Lower leg skin (tissue), 4 donors: ENCODE measurements at regions not wholly inside any gene's neighbourhood (a gene's known extent, or its start where the extent isn't known, plus 50 kb on each side); places are given as distances from the start of the nearest gene placed in this dataset.

ENCODE experiments used
- DNase-seq, 2 donors: peaks; one replicate each; pipeline ENCODE4 v3.0.0-alpha.2; 2019; ENCODE audit warnings: low spot score in 2 of 2
- H3K4me3 ChIP-seq: fragments of 200-600 bp; sonication (generic); 2 replicates; pipeline ENCODE4 v1.5.1; 2017; ENCODE audit warnings: mild to moderate bottlenecking, low read depth; ENCODE audit not compliant: poor library complexity, severe bottlenecking
- CTCF ChIP-seq, 3 donors: fragments of 450-650 bp; IDR thresholded peaks; one replicate each; pipeline ENCODE4 v1.5.1; 2016; ENCODE audit warnings: antibody characterized with exemption in 3 of 3, mild to moderate bottlenecking in 3 of 3, moderate library complexity in 2 of 3
- POLR2A ChIP-seq, 2 donors: fragments of 450-650 bp; IDR thresholded peaks; one replicate each; pipeline ENCODE4 v1.6.1; 2016 to 2017; ENCODE audit warnings: antibody characterized with exemption in 2 of 2, mild to moderate bottlenecking in 1 of 2, moderate library complexity in 1 of 2
- WGBS, 2 donors: methylation state at CpG; one replicate each; pipeline ENCODE4 v1.1.5; 2018; 5-methylcytosine and 5-hydroxymethylcytosine counted together
- intact Hi-C: fragments of 100-400 bp; cut with DNase I; formaldehyde crosslinking; loops from one replicate; pipeline ENCODE4 v1.15.0; 2023; ENCODE audit warnings: low total_unique reads

- WGBS, 2 donors = 74 to 80% methylated on average over 3 of the region's 3 CpGs
- no peak for DNase-seq
- intact Hi-C loops = no loop called here
- TF ChIP-seq POLR2A (IDR thresholded peaks at IDR 0.05) = no peak
- TF ChIP-seq CTCF (IDR thresholded peaks at IDR 0.05) = no peak
- no peak overlapping the region for H3K4me3 ChIP-seq
Measured at GRCh38 chr17:69954241-69954925, 120.6 kb upstream of the KCNJ16 start.

- WGBS, 2 donors = 88 to 96% methylated on average over 3 of the region's 3 CpGs
- no peak for DNase-seq
- intact Hi-C loops = no loop called here
- TF ChIP-seq POLR2A (IDR thresholded peaks at IDR 0.05) (no peak), CTCF (IDR thresholded peaks at IDR 0.05) (no peak)
- no peak overlapping the region for H3K4me3 ChIP-seq
Measured at GRCh38 chr17:69958063-69958462, 117.0 kb upstream of the KCNJ16 start.

GRCh38 chr17:69959283-69959682 is 115.7 kb upstream of the KCNJ16 start:
- TF ChIP-seq CTCF (IDR thresholded peaks at IDR 0.05) (no peak), POLR2A (IDR thresholded peaks at IDR 0.05) (no peak)
- no peak overlapping the region for H3K4me3 ChIP-seq
- no peak for DNase-seq
- intact Hi-C loops = no loop called here

- intact Hi-C loops = no loop called here
- no peak overlapping the region for H3K4me3 ChIP-seq
- no peak for TF ChIP-seq POLR2A (IDR thresholded peaks at IDR 0.05)
- no peak for TF ChIP-seq CTCF (IDR thresholded peaks at IDR 0.05)
- DNase-seq = no peak
Measured at GRCh38 chr17:69960755-69961154, 114.3 kb upstream of the KCNJ16 start.

- intact Hi-C loops = no loop called here
- 8 to 22% methylated on average over 7 of the region's 7 CpGs for WGBS, 2 donors
- H3K4me3 ChIP-seq = no peak overlapping the region
- DNase-seq = no peak
- no peak for TF ChIP-seq POLR2A (IDR thresholded peaks at IDR 0.05)
Measured at GRCh38 chr17:69961501-69962145, 113.4 kb upstream of the KCNJ16 start.

- intact Hi-C loops = no loop called here
- DNase-seq = no peak
- no peak for TF ChIP-seq CTCF (IDR thresholded peaks at IDR 0.05)
- TF ChIP-seq POLR2A (IDR thresholded peaks at IDR 0.05) = no peak
- H3K4me3 ChIP-seq = no peak overlapping the region
- 75 to 76% methylated on average over 2 of the region's 2 CpGs for WGBS, 2 donors
Measured at GRCh38 chr17:69962436-69962995, 112.5 kb upstream of the KCNJ16 start.
